ENCODE measurements at regions not wholly inside any gene's neighbourhood (a gene's known extent, or its start where the extent isn't known, plus 50 kb on each side); places are given as distances from the start of the nearest gene placed in this dataset.
A peak's percentile ranks its signal among the peaks of the same experiment; 100 is the strongest.

DNA sequence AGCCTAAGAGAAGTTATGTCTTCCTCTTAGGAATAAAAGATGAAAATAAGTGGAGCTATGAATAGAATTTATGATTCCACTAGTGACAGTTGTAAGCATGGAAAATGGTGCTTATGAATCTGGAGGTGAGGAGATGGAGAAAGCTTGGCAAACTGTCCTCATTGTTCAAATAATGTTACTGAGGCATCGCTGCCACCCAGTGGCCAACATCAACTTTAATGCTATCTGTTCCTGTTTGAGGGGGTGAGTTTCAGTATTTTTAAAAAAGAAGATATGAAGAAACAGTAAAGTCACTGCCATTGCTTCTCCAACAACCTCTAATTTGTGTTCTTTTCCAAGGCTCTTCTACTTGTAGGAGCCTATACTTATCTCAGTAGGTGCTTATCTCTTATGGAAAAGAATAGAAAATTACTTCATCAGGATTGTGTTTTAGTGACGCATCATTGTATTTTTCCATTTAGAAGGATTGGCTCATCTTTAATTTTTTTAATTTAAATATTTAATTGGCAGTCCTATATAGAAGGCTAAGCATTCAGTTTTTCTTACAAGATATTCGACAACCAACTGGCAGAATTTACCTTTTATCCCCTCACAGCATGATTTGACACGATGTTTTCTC is 260.4 kb upstream of the P2RY1 start:
- TF ChIP-seq, protein P1, sequence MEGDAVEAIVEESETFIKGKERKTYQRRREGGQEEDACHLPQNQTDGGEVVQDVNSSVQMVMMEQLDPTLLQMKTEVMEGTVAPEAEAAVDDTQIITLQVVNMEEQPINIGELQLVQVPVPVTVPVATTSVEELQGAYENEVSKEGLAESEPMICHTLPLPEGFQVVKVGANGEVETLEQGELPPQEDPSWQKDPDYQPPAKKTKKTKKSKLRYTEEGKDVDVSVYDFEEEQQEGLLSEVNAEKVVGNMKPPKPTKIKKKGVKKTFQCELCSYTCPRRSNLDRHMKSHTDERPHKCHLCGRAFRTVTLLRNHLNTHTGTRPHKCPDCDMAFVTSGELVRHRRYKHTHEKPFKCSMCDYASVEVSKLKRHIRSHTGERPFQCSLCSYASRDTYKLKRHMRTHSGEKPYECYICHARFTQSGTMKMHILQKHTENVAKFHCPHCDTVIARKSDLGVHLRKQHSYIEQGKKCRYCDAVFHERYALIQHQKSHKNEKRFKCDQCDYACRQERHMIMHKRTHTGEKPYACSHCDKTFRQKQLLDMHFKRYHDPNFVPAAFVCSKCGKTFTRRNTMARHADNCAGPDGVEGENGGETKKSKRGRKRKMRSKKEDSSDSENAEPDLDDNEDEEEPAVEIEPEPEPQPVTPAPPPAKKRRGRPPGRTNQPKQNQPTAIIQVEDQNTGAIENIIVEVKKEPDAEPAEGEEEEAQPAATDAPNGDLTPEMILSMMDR (conservative IDR thresholded peaks at IDR 0.05; ENCODE audit: low read length): peak; percentile 61
- H3K4me3 ChIP-seq (ENCODE audit: low read length): no peak overlapping the region
- peak; percentile 53 for DNase-seq (ENCODE audit: low read depth)

DNA sequence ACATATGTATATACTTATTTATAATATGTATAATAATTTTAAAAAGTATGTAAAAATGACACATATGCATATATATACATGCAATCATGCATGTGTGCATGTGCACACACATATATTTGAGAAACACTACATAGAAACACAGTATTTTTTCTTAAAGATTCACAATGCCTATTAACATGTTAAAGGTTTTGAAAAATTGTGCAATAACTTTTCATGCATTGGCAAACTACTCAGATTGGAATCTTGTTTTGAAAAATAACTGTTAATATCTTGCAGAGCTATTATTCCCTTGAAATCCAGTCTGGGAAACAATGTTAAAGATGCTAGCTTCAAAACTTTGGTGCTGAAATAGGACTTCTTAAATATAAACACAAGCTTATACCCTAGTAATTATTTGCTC is 256.2 kb upstream of the P2RY1 start:
- no peak overlapping the region for H3K4me3 ChIP-seq (ENCODE audit: low read length)
- TF ChIP-seq, protein P1 (conservative IDR thresholded peaks at IDR 0.05; ENCODE audit: low read length): no peak
- DNase-seq (ENCODE audit: low read depth): no peak

DNA sequence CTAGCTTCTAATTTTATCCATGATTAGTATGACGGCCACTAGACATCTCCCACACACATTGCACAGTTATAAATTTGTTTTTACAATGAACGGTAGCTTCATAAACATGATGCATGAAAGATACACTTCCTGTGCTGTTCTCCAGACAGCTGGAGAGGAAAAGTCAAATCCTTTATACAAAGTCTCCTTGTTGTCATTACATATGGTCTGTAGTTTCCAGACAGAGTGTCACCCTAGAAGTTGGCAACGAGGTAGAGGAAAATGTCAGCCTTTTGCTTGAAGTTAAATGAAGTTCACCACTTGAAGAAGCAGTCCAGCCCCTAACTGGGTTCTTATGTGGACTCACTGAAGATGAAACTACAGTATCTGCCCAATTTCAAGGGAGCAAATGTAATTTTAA is 253.0 kb upstream of the P2RY1 start:
- H3K4me3 ChIP-seq (ENCODE audit: low read length): no peak overlapping the region

DNA sequence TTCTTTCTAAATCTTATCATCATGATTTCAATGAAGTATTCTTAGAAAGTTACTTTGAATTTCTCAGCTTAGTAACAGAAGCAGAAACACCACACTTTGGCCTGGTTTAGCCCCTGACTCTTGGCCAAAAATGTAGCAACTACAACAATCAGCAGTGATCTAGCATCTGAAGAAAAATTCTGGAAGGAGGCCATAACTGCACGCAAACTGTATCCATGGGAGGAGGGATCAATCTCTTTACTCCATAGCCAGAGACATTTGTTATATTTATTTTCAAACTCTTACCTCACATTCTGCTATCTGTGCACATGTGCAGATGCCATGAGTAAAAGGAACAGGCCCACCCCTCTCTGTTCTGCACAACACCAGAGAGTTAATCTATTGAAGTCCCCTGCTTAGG is 251.0 kb upstream of the P2RY1 start:
- peak; percentile 12 for DNase-seq (ENCODE audit: low read depth)
- H3K4me3 ChIP-seq (ENCODE audit: low read length): no peak overlapping the region
- TF ChIP-seq, protein P1 (conservative IDR thresholded peaks at IDR 0.05; ENCODE audit: low read length): no peak

More for the DNA sequence above, 253.0 kb upstream of the P2RY1 start:
- DNase-seq (ENCODE audit: low read depth): no peak
- TF ChIP-seq, protein P1 (conservative IDR thresholded peaks at IDR 0.05; ENCODE audit: low read length): no peak

DNA sequence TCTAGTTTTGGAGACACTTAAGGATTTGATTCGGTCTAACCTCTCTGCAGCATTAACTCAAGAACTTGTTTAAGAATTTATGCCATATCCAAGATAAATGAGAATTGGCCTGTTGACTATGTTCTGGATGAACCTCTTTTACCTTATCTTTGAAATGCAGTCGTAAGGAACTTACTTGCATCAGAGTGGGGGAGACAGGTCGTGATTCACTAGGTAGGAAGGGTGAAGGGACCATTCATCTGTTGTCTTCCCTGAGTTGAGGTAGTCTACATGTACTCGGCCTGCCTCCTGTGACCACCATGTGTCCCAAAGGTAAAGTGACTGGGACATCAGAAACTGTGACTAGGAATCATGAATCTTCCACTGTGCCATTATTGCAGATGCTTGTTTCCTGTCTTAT is 248.0 kb upstream of the P2RY1 start:
- H3K4me3 ChIP-seq (ENCODE audit: low read length): no peak overlapping the region
- TF ChIP-seq, protein P1 (conservative IDR thresholded peaks at IDR 0.05; ENCODE audit: low read length): no peak
- DNase-seq (ENCODE audit: low read depth): no peak

DNA sequence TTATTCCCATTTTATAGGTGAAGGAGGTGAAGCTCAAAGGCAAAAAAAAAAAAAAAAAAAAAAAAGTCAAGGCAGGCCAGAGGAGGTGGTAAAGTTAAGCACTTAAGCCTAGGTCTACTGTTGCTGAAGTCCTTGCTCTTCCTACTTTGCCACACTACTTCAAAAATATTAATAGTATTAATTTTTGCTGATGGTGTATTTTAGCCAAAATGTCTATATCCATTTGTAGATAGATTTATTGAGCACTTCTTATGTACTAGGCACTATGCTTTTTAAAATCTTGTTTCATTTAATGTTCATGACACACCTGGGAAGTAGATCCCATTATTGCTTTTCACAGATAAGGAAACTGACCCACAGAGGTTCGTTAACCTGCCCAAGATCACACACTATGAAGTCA is 247.1 kb upstream of the P2RY1 start:
- DNase-seq (ENCODE audit: low read depth): no peak
- no peak overlapping the region for H3K4me3 ChIP-seq (ENCODE audit: low read length)
- TF ChIP-seq, protein P1 (conservative IDR thresholded peaks at IDR 0.05; ENCODE audit: low read length): no peak

DNA sequence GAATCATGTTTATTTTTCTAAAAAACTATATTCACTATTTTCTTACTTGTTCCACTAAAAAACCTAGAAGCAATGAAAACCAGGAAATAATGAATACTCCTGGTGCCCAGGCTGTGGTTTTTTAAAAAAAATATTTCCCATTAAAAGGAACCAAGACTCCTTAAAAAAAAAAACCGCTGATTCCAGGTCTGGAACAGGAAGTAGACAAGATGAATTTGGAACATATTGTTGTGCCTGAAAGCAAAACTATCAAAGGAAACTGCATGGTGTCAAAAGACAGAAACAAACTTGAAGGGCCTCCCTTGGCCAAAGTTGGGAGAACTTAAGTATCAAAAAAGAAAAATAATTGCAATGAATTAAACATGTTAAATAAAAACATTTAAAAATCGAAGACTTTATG is 245.3 kb upstream of the P2RY1 start:
- TF ChIP-seq, protein P1 (conservative IDR thresholded peaks at IDR 0.05; ENCODE audit: low read length): no peak
- H3K4me3 ChIP-seq (ENCODE audit: low read length): no peak overlapping the region
- no peak for DNase-seq (ENCODE audit: low read depth)

All from AG10803 (cell line).